Endothelial cell of umbilical vein (primary cell): ENCODE measurements at regions not wholly inside any gene's neighbourhood (a gene's known extent, or its start where the extent isn't known, plus 50 kb on each side); places are given as distances from the start of the nearest gene placed in this dataset.

Experiments
- BruUV-seq: library from RNA; stranded (reverse); fragments of 400-500 nt; replicated peaks from 2 replicates; lab custom pipeline; 2021; lab: Mats Ljungman, UMichigan
- CTCF ChIA-PET: fragments of 300-600, 350-600 bp; sonication (Branson Sonifier 250); formaldehyde crosslinking; loops from one replicate; lab custom pipeline; 2021; ENCODE audit warnings: antibody characterized with exemption, inconsistent platforms; lab: Charles Lee
- POLR2A ChIA-PET: fragments of 300-600, 350-600 bp; sonication (Branson Sonifier 250); formaldehyde crosslinking; loops from one replicate; lab custom pipeline; 2021; ENCODE audit warnings: antibody characterized with exemption, inconsistent platforms; lab: Charles Lee
- DNase-seq: peaks from one replicate; pipeline ENCODE4 v3.0.0-alpha.2; 2011; ENCODE audit warnings: low read depth, low spot score
- FAIRE-seq: peaks from 2 replicates; lab custom pipeline; 2011; peaks lifted over from hg19 to GRCh38; lab: Jason Lieb, UNC
- H2AFZ ChIP-seq: 2 replicates; pipeline ENCODE4 v1.6.0; 2012; ENCODE audit warnings: low read depth, low read length, control low read depth, inconsistent platforms
- H3K27ac ChIP-seq: 2 replicates; pipeline ENCODE4 v1.5.1; 2011; ENCODE audit warnings: low read depth, mild to moderate bottlenecking, control low read depth, low read length, moderate library complexity; ENCODE audit not compliant: insufficient read depth
- H3K27me3 ChIP-seq, 2 experiments: 2 replicates each; pipeline versions ENCODE4 v1.6.0 to v1.6.1; 2011; ENCODE audit warnings: low read length in 2 of 2, mixed read lengths in 1 of 2; ENCODE audit not compliant: control insufficient read depth in 2 of 2, insufficient read depth in 2 of 2
- H3K36me3 ChIP-seq, 2 experiments: 2 replicates in 1 of 2; 3 replicates in 1 of 2; pipeline ENCODE4 v1.5.1; 2011; ENCODE audit warnings: low read length in 2 of 2, mild to moderate bottlenecking in 1 of 2, moderate library complexity in 1 of 2; ENCODE audit not compliant: control insufficient read depth in 2 of 2, insufficient read depth in 2 of 2; ENCODE audit errors: extremely low read depth in 1 of 2
- H3K4me1 ChIP-seq: 3 replicates; pipeline ENCODE4 v1.5.1; 2011; ENCODE audit warnings: mild to moderate bottlenecking, low read length; ENCODE audit not compliant: control insufficient read depth, insufficient read depth; ENCODE audit errors: extremely low read depth
- H3K4me2 ChIP-seq: 2 replicates; pipeline ENCODE4 v1.6.1; 2011; ENCODE audit warnings: low read length, control low read depth, mixed read lengths; ENCODE audit not compliant: insufficient read depth
- H3K4me3 ChIP-seq, 3 experiments: fragments of 200-600 bp in 1 of 3; sonication (generic), shearing (Covaris generic) in 1 of 3; replicated peaks in 1 of 3; 2 replicates each; pipeline ENCODE4 v1.5.1; 2011 to 2016; ENCODE audit warnings: control low read depth in 3 of 3, low read length in 3 of 3, mild to moderate bottlenecking in 2 of 3, inconsistent platforms in 1 of 3, low read depth in 1 of 3, moderate library complexity in 1 of 3; ENCODE audit not compliant: insufficient read depth in 1 of 3
- H3K79me2 ChIP-seq: 2 replicates; pipeline ENCODE4 v1.6.0; 2012; ENCODE audit warnings: low read length, inconsistent platforms; ENCODE audit not compliant: control insufficient read depth, insufficient read depth
- H3K9ac ChIP-seq: replicated peaks from 2 replicates; pipeline ENCODE3; 2011; ENCODE audit warnings: low read length, control low read depth; ENCODE audit not compliant: insufficient read depth; ENCODE audit errors: extremely low read depth
- H3K9me1 ChIP-seq: replicated peaks from 3 replicates; pipeline ENCODE4 v1.6.0; 2011; ENCODE audit warnings: mild to moderate bottlenecking, low read length; ENCODE audit not compliant: control insufficient read depth, insufficient read depth; ENCODE audit errors: extremely low read depth
- H3K9me3 ChIP-seq: replicated peaks from 2 replicates; pipeline ENCODE4 v1.5.1; 2012; ENCODE audit warnings: low read length, inconsistent platforms; ENCODE audit not compliant: control insufficient read depth, insufficient read depth
- H4K20me1 ChIP-seq: replicated peaks from 2 replicates; pipeline ENCODE3; 2011; ENCODE audit warnings: mild to moderate bottlenecking, low read length; ENCODE audit not compliant: control insufficient read depth, insufficient read depth; ENCODE audit errors: extremely low read depth
- EZH2 ChIP-seq: IDR thresholded peaks from 2 replicates; pipeline ENCODE4 v1.6.1; 2012; ENCODE audit warnings: borderline replicate concordance, low read depth, mild to moderate bottlenecking, moderate library complexity, low read length, inconsistent platforms; ENCODE audit not compliant: severe bottlenecking
- FOS ChIP-seq: IDR thresholded peaks from 2 replicates; pipeline ENCODE4 v1.6.1; 2011; ENCODE audit warnings: mild to moderate bottlenecking, low read length, moderate library complexity, borderline replicate concordance; ENCODE audit not compliant: insufficient read depth
- GATA2 ChIP-seq: IDR thresholded peaks from 2 replicates; pipeline ENCODE4 v1.7.0; 2011; ENCODE audit warnings: low read depth, mild to moderate bottlenecking, moderate library complexity, mixed read lengths, low read length; ENCODE audit not compliant: insufficient read length, insufficient read depth
- JUN ChIP-seq: IDR thresholded peaks from 2 replicates; pipeline ENCODE4 v1.6.1; 2011; ENCODE audit warnings: borderline replicate concordance, low read depth; ENCODE audit not compliant: insufficient read length, insufficient read depth
- MYC ChIP-seq: IDR thresholded peaks from one replicate; pipeline ENCODE4 v1.6.1; 2011; ENCODE audit warnings: mild to moderate bottlenecking, low read depth, low read length
- POLR2A ChIP-seq: IDR thresholded peaks from 2 replicates; pipeline ENCODE4 v1.6.1; 2012; ENCODE audit warnings: low read depth, mild to moderate bottlenecking, control low read depth, low read length
- POLR2AphosphoS5 ChIP-seq: IDR thresholded peaks from 2 replicates; pipeline ENCODE4 v1.6.1; 2012; ENCODE audit warnings: low read depth, mild to moderate bottlenecking, control low read depth, low read length, moderate library complexity; ENCODE audit not compliant: insufficient read depth
- dilution Hi-C: fragments of 300-500 bp; cut with MboI; formaldehyde crosslinking; loops from one replicate; pipeline ENCODE4 v1.15.0; 2019; ENCODE audit warnings: low sequenced_read_pairs; ENCODE audit not compliant: extremely low pct_ligation_motif_present
- intact Hi-C: fragments of 100-400 bp; cut with micrococcal nuclease; formaldehyde crosslinking; loops from one replicate; pipeline ENCODE4 v1.10.0; 2022
- TF ChIP-seq, protein P1 (sequence below), 2 donors: IDR thresholded peaks; 1 replicate in 1 of 2; 2 replicates in 1 of 2; pipeline ENCODE4 v1.5.1; 2011; ENCODE audit warnings: low read length in 2 of 2, mild to moderate bottlenecking in 2 of 2, moderate library complexity in 2 of 2, control low read depth in 1 of 2, inconsistent platforms in 1 of 2, low read depth in 1 of 2; ENCODE audit not compliant: insufficient read depth in 1 of 2; ENCODE audit errors: extremely low read depth in 1 of 2
- TF ChIP-seq, protein P2 (sequence below): IDR thresholded peaks from 2 replicates; pipeline ENCODE4 v1.6.1; 2011; ENCODE audit not compliant: insufficient read depth, insufficient read length

DNA sequence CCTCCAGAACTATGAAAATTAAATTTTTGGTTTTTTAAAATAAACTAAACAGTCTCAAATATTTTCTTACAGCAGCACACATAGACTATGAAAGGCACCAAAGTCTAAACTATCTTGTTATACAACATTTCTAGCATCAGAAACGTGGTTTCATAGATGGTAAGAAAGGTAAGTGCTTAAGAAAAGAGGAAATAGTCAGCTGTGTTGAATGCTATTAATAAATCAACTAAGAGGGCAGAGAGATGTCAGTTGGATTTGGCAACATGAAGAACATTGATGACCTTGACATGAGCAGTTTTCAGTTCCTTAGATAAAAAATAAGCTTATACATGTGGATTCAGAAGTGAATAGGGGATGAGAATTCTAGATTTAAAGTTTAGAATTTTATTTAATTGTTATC, 113.6 kb downstream of the RFX6 start:
- FAIRE-seq (no peak), DNase-seq (no peak)
- Histone ChIP-seq H3K9me3 (no peaks in the 10 kb centered on the region), H3K27me3 (no peaks in the 10 kb centered on the region), H3K9me1 (no peaks in the 10 kb centered on the region), H4K20me1 (no peaks in the 10 kb centered on the region), H3K79me2 (no peaks in the 10 kb centered on the region), H3K36me3 (no peaks in the 10 kb centered on the region), H3K9ac (no peak overlapping the region), H3K27ac (no peak overlapping the region), H3K4me2 (no peak overlapping the region), H3K4me1 (no peaks in the 10 kb centered on the region), H3K4me3 (no peak overlapping the region), H2AFZ (no peak overlapping the region)
- TF ChIP-seq MYC (no peak), POLR2A (no peak), JUN (no peak), EZH2 (no peak), FOS (no peak), POLR2AphosphoS5 (no peak), GATA2 (no peak)
- TF ChIP-seq, protein P1, sequence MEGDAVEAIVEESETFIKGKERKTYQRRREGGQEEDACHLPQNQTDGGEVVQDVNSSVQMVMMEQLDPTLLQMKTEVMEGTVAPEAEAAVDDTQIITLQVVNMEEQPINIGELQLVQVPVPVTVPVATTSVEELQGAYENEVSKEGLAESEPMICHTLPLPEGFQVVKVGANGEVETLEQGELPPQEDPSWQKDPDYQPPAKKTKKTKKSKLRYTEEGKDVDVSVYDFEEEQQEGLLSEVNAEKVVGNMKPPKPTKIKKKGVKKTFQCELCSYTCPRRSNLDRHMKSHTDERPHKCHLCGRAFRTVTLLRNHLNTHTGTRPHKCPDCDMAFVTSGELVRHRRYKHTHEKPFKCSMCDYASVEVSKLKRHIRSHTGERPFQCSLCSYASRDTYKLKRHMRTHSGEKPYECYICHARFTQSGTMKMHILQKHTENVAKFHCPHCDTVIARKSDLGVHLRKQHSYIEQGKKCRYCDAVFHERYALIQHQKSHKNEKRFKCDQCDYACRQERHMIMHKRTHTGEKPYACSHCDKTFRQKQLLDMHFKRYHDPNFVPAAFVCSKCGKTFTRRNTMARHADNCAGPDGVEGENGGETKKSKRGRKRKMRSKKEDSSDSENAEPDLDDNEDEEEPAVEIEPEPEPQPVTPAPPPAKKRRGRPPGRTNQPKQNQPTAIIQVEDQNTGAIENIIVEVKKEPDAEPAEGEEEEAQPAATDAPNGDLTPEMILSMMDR (IDR thresholded peaks at IDR 0.05; ENCODE audit: extremely low read depth in 1 of 2, insufficient read depth in 1 of 2, low read depth in 1 of 2, low read length in 2 of 2) = no peak
- TF ChIP-seq, protein P2, sequence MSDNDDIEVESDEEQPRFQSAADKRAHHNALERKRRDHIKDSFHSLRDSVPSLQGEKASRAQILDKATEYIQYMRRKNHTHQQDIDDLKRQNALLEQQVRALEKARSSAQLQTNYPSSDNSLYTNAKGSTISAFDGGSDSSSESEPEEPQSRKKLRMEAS = no peak
- ChIA-PET POLR2A (no interaction called here), CTCF (no interaction called here)
- intact Hi-C loops = no loop called here
- dilution Hi-C loops = no loop called here
- BruUV-seq = no TSS peak
